Trophoblast cell (in vitro differentiated cells and primary cell): ENCODE measurements at regions not wholly inside any gene's neighbourhood (a gene's known extent, or its start where the extent isn't known, plus 50 kb on each side); places are given as distances from the start of the nearest gene placed in this dataset.

ENCODE experiments used
- DNase-seq, 2 donors: peaks; one replicate each; pipeline ENCODE4 v3.0.0-alpha.2; 2016
- H2AFZ ChIP-seq: 2 replicates; pipeline ENCODE4 v1.6.1; 2013; ENCODE audit warnings: low read length, moderate library complexity, mild to moderate bottlenecking; ENCODE audit not compliant: insufficient read depth, poor library complexity
- H2AK5ac ChIP-seq: 2 replicates; pipeline ENCODE4 v1.6.1; 2013; ENCODE audit warnings: mild to moderate bottlenecking, low read length
- H2BK120ac ChIP-seq: 2 replicates; pipeline ENCODE4 v1.6.1; 2013; ENCODE audit warnings: low read length, mild to moderate bottlenecking, moderate library complexity; ENCODE audit not compliant: insufficient read depth, poor library complexity
- H2BK12ac ChIP-seq: 2 replicates; pipeline ENCODE4 v1.6.1; 2013; ENCODE audit warnings: mild to moderate bottlenecking, low read length, moderate library complexity
- H2BK5ac ChIP-seq: 2 replicates; pipeline ENCODE4 v1.6.1; 2013; ENCODE audit warnings: low read length, low read depth, moderate library complexity, mild to moderate bottlenecking; ENCODE audit not compliant: poor library complexity
- H3K14ac ChIP-seq: 2 replicates; pipeline ENCODE4 v1.6.1; 2013; ENCODE audit warnings: mild to moderate bottlenecking, low read length
- H3K18ac ChIP-seq: 2 replicates; pipeline ENCODE4 v1.6.1; 2013; ENCODE audit warnings: mild to moderate bottlenecking, low read length
- H3K23ac ChIP-seq: 2 replicates; pipeline ENCODE4 v1.6.1; 2013; ENCODE audit warnings: low read length
- H3K27ac ChIP-seq: 2 replicates; pipeline ENCODE4 v1.5.1; 2013; ENCODE audit warnings: low read depth, mild to moderate bottlenecking, inconsistent platforms, low read length, moderate library complexity
- H3K27me3 ChIP-seq: 2 replicates; pipeline ENCODE4 v1.6.1; 2013; ENCODE audit warnings: inconsistent platforms, mild to moderate bottlenecking, low read length, moderate library complexity; ENCODE audit not compliant: insufficient read depth
- H3K36me3 ChIP-seq, 2 experiments: 1 replicate in 1 of 2; 2 replicates in 1 of 2; pipeline ENCODE4 v1.6.1; 2013; ENCODE audit warnings: low read length in 2 of 2, mild to moderate bottlenecking in 2 of 2, moderate library complexity in 1 of 2; ENCODE audit not compliant: insufficient read depth in 2 of 2, control insufficient read depth in 1 of 2
- H3K4ac ChIP-seq: 2 replicates; pipeline ENCODE4 v1.6.1; 2013; ENCODE audit warnings: low read depth, mild to moderate bottlenecking, low read length, moderate library complexity
- H3K4me1 ChIP-seq, 2 experiments: 1 replicate in 1 of 2; 2 replicates in 1 of 2; pipeline ENCODE4 v1.6.1; 2013; ENCODE audit warnings: low read length in 2 of 2, mild to moderate bottlenecking in 2 of 2, moderate library complexity in 1 of 2; ENCODE audit not compliant: insufficient read depth in 2 of 2, control insufficient read depth in 1 of 2
- H3K4me2 ChIP-seq: 2 replicates; pipeline ENCODE4 v1.6.1; 2013; ENCODE audit warnings: inconsistent platforms, mild to moderate bottlenecking, low read length, moderate library complexity
- H3K4me3 ChIP-seq: 2 replicates; pipeline ENCODE4 v1.5.1; 2013; ENCODE audit warnings: mild to moderate bottlenecking, low read depth, low read length, inconsistent platforms
- H3K79me1 ChIP-seq: one replicate; pipeline ENCODE4 v1.6.1; 2013; ENCODE audit warnings: low read length
- H3K79me2 ChIP-seq: 2 replicates; pipeline ENCODE4 v1.6.1; 2013; ENCODE audit warnings: low read length, mild to moderate bottlenecking; ENCODE audit not compliant: control insufficient read depth, insufficient read depth, poor library complexity
- H3K9ac ChIP-seq: 2 replicates; pipeline ENCODE4 v1.6.1; 2013; ENCODE audit warnings: mild to moderate bottlenecking, low read length
- H3K9me3 ChIP-seq: 2 replicates; pipeline ENCODE4 v1.6.1; 2013; ENCODE audit warnings: low read depth, mild to moderate bottlenecking, control low read depth, inconsistent platforms, low read length; ENCODE audit not compliant: insufficient read depth
- H4K12ac ChIP-seq: 2 replicates; pipeline ENCODE4 v1.6.1; 2013; ENCODE audit warnings: low read depth, mild to moderate bottlenecking, low read length, moderate library complexity
- H4K8ac ChIP-seq: 2 replicates; pipeline ENCODE4 v1.6.1; 2013; ENCODE audit warnings: low read depth, mild to moderate bottlenecking, low read length, moderate library complexity
- H4K91ac ChIP-seq: one replicate; pipeline ENCODE4 v1.6.1; 2013; ENCODE audit warnings: low read depth, mild to moderate bottlenecking, low read length, moderate library complexity
- WGBS: extraction: QIAGEN DNeasy Blood & Tissue Kit; methylation state at CpG from one replicate; pipeline ENCODE4 v1.1.7; 2013; ENCODE audit warnings: missing lambda C conversion rate; ENCODE audit not compliant: insufficient read length, insufficient coverage; ENCODE audit errors: extremely low coverage; 5-methylcytosine and 5-hydroxymethylcytosine counted together

GRCh38 chr12:28066879-28067278, 94.3 kb upstream of the PTHLH start:
- Histone ChIP-seq H3K36me3 (no peaks in the 10 kb centered on the region), H3K23ac (no peak overlapping the region), H3K9ac (no peak overlapping the region), H3K27me3 (no peaks in the 10 kb centered on the region), H3K4me3 (no peak overlapping the region), H2BK12ac (no peak overlapping the region), H4K8ac (no peak overlapping the region), H3K4me2 (no peak overlapping the region), H3K79me1 (no peaks in the 10 kb centered on the region), H3K4ac (no peak overlapping the region), H2AK5ac (no peak overlapping the region), H3K14ac (no peak overlapping the region), H4K91ac (no peak overlapping the region), H3K18ac (no peak overlapping the region), H3K4me1 (peaks cover 0 to 3% of the 10 kb centered on the region in 2 experiments), H2AFZ (no peak overlapping the region), H3K9me3 (no peaks in the 10 kb centered on the region), H2BK5ac (no peak overlapping the region), H3K79me2 (no peaks in the 10 kb centered on the region), H3K27ac (no peak overlapping the region), H4K12ac (no peak overlapping the region), H2BK120ac (no peak overlapping the region)
- DNase-seq: no peak
- no CpG with 5 or more reads among the region's 1 CpG for WGBS

GRCh38 chr12:28068467-28068866, 95.9 kb upstream of the PTHLH start:
- Histone ChIP-seq H3K27me3 (no peaks in the 10 kb centered on the region), H2AFZ (no peak overlapping the region), H3K27ac (no peak overlapping the region), H2BK120ac (no peak overlapping the region), H3K4me2 (no peak overlapping the region), H4K8ac (no peak overlapping the region), H2BK5ac (no peak overlapping the region), H3K4me1 (peaks cover 0 to 3% of the 10 kb centered on the region in 2 experiments), H4K91ac (no peak overlapping the region), H3K14ac (no peak overlapping the region), H3K79me2 (no peaks in the 10 kb centered on the region), H3K9me3 (no peaks in the 10 kb centered on the region), H3K23ac (no peak overlapping the region), H3K9ac (no peak overlapping the region), H3K4me3 (no peak overlapping the region), H3K18ac (no peak overlapping the region), H2BK12ac (no peak overlapping the region), H2AK5ac (no peak overlapping the region), H3K79me1 (no peaks in the 10 kb centered on the region), H3K4ac (no peak overlapping the region), H3K36me3 (no peaks in the 10 kb centered on the region), H4K12ac (no peak overlapping the region)
- no peak for DNase-seq

GRCh38 chr12:28079539-28079938, 107.0 kb upstream of the PTHLH start:
- Histone ChIP-seq H3K23ac (no peak overlapping the region), H3K79me1 (no peaks in the 10 kb centered on the region), H2AFZ (no peak overlapping the region)

GRCh38 chr12:28082096-28082495, 108.2 kb upstream of the CCDC91 start:
- no peaks in the 10 kb centered on the region for H3K36me3 ChIP-seq
- no peak overlapping the region for H4K12ac ChIP-seq
- H2AFZ ChIP-seq: no peak overlapping the region
- no peaks in the 10 kb centered on the region for H3K27me3 ChIP-seq
- no peaks in the 10 kb centered on the region for H3K79me2 ChIP-seq
- H4K8ac ChIP-seq: no peak overlapping the region
- no peak overlapping the region for H2BK12ac ChIP-seq
- H3K4me3 ChIP-seq: no peak overlapping the region
- no peak overlapping the region for H3K9ac ChIP-seq
- no peak overlapping the region for H3K18ac ChIP-seq
- H2BK120ac ChIP-seq: no peak overlapping the region
- no peak overlapping the region for H4K91ac ChIP-seq
- H3K79me1 ChIP-seq: no peaks in the 10 kb centered on the region
- WGBS: no CpG with 5 or more reads among the region's 1 CpG
- H3K14ac ChIP-seq: no peak overlapping the region
- H2AK5ac ChIP-seq: no peak overlapping the region
- no peak overlapping the region for H3K23ac ChIP-seq
- no peaks in the 10 kb centered on the region for H3K4me1 ChIP-seq
- DNase-seq: no peak
- no peak overlapping the region for H2BK5ac ChIP-seq
- H3K4me2 ChIP-seq: no peak overlapping the region
- no peak overlapping the region for H3K27ac ChIP-seq
- H3K9me3 ChIP-seq: no peaks in the 10 kb centered on the region
- H3K4ac ChIP-seq: no peak overlapping the region

More at GRCh38 chr12:28079539-28079938, 107.0 kb upstream of the PTHLH start:
- no peak overlapping the region for H4K12ac ChIP-seq
- H2BK12ac ChIP-seq: no peak overlapping the region
- no peak overlapping the region for H3K4me2 ChIP-seq
- H4K91ac ChIP-seq: no peak overlapping the region
- no peaks in the 10 kb centered on the region for H3K36me3 ChIP-seq
- no peak overlapping the region for H2AK5ac ChIP-seq
- no peak overlapping the region for H3K14ac ChIP-seq
- H3K4me3 ChIP-seq: no peak overlapping the region
- no peak overlapping the region for H3K9ac ChIP-seq
- H2BK120ac ChIP-seq: no peak overlapping the region
- no peak overlapping the region for H3K18ac ChIP-seq
- H4K8ac ChIP-seq: no peak overlapping the region
- no peak for DNase-seq
- H3K4ac ChIP-seq: no peak overlapping the region
- no peaks in the 10 kb centered on the region for H3K79me2 ChIP-seq
- no peaks in the 10 kb centered on the region for H3K9me3 ChIP-seq
- H2BK5ac ChIP-seq: no peak overlapping the region
- H3K4me1 ChIP-seq: no peaks in the 10 kb centered on the region
- H3K27ac ChIP-seq: no peak overlapping the region
- H3K27me3 ChIP-seq: no peaks in the 10 kb centered on the region
